Endodermal cell (in vitro differentiated cells): ENCODE measurements at regions not wholly inside any gene's neighbourhood (a gene's known extent, or its start where the extent isn't known, plus 50 kb on each side); places are given as distances from the start of the nearest gene placed in this dataset.
A peak's percentile ranks its signal among the peaks of the same experiment; 100 is the strongest.

ENCODE experiments used
- DNase-seq: peaks from one replicate; pipeline ENCODE4 v3.0.0-alpha.2; 2017
- H3K27ac ChIP-seq: 2 replicates; pipeline ENCODE4 v1.5.1; 2013; ENCODE audit warnings: mild to moderate bottlenecking, low read depth, low read length, moderate library complexity
- H3K27me3 ChIP-seq: 2 replicates; pipeline ENCODE4 v1.6.1; 2013; ENCODE audit warnings: mild to moderate bottlenecking, low read length, moderate library complexity; ENCODE audit not compliant: insufficient read depth, control insufficient read depth, poor library complexity, severe bottlenecking
- H3K36me3 ChIP-seq: 2 replicates; pipeline ENCODE4 v1.7.0; 2013; ENCODE audit warnings: mild to moderate bottlenecking, low read length, moderate library complexity; ENCODE audit not compliant: control insufficient read depth, insufficient read depth
- H3K4me1 ChIP-seq: one replicate; pipeline ENCODE4 v1.7.0; 2013; ENCODE audit warnings: low read length; ENCODE audit not compliant: control insufficient read depth, insufficient read depth
- H3K4me3 ChIP-seq: 2 replicates; pipeline ENCODE4 v1.5.1; 2013; ENCODE audit warnings: mild to moderate bottlenecking, low read length, moderate library complexity
- H3K9ac ChIP-seq: 2 replicates; pipeline ENCODE4 v1.6.1; 2013; ENCODE audit warnings: mild to moderate bottlenecking, low read length, moderate library complexity; ENCODE audit not compliant: poor library complexity, severe bottlenecking; ENCODE audit errors: extremely low read depth
- H3K9me3 ChIP-seq: 2 replicates; pipeline ENCODE4 v1.6.1; 2013; ENCODE audit warnings: mild to moderate bottlenecking, low read length, moderate library complexity; ENCODE audit not compliant: control insufficient read depth
- H3K27ac Mint-ChIP-seq: 2 replicates; pipeline ENCODE4 v1.8.0; 2020; ENCODE audit warnings: mixed read lengths
- H3K27me3 Mint-ChIP-seq: 2 replicates; pipeline ENCODE4 v1.8.0; 2021; ENCODE audit warnings: mild to moderate bottlenecking, mixed read lengths; ENCODE audit not compliant: insufficient read depth
- H3K36me3 Mint-ChIP-seq: 2 replicates; pipeline ENCODE4 v1.8.0; 2020; ENCODE audit warnings: low read depth, mixed read lengths
- H3K4me1 Mint-ChIP-seq: 2 replicates; pipeline ENCODE4 v1.8.0; 2020; ENCODE audit warnings: mixed read lengths
- H3K4me3 Mint-ChIP-seq: 2 replicates; pipeline ENCODE4 v1.8.0; 2020; ENCODE audit warnings: mild to moderate bottlenecking, moderate library complexity, mixed read lengths
- H3K9me3 Mint-ChIP-seq: 2 replicates; pipeline ENCODE4 v1.8.0; 2020; ENCODE audit warnings: mild to moderate bottlenecking, mixed read lengths
- CTCF ChIP-seq: fragments of 200-600 bp; sonication (generic); conservative IDR thresholded peaks from 2 replicates; pipeline ENCODE4 v1.5.0; 2021; ENCODE audit warnings: antibody characterized with exemption, mild to moderate bottlenecking
- WGBS, 2 experiments: methylation state at CpG; one replicate each; pipeline versions ENCODE4 v1.1.5 to v1.1.7; 2013; ENCODE audit warnings: missing lambda C conversion rate in 2 of 2, mixed read lengths in 1 of 2; ENCODE audit not compliant: insufficient coverage in 1 of 2, insufficient read length in 1 of 2; 5-methylcytosine and 5-hydroxymethylcytosine counted together

- Histone ChIP-seq H3K27me3 (no peaks in the 10 kb centered on the region), H3K4me3 (no peak overlapping the region), H3K36me3 (no peaks in the 10 kb centered on the region), H3K9me3 (no peaks in the 10 kb centered on the region), H3K9ac (no peak overlapping the region), H3K27ac (no peak overlapping the region), H3K4me1 (no peaks in the 10 kb centered on the region)
- Mint-ChIP-seq H3K4me1 (no peaks in the 10 kb centered on the region), H3K9me3 (no peaks in the 10 kb centered on the region), H3K36me3 (no peaks in the 10 kb centered on the region), H3K27me3 (peaks cover 3% of the 10 kb centered on the region), H3K4me3 (no peak overlapping the region), H3K27ac (no peak overlapping the region)
- peak; percentile 71 for TF ChIP-seq CTCF
- WGBS, 2 experiments, result 93% methylated on average over 3 of the region's 3 CpGs
- peak; percentile 65 for DNase-seq
Observed at GRCh38 chr10:113980408-113981087, 63.1 kb upstream of the ADRB1 start.

GRCh38 chr10:113982296-113982695, 61.4 kb upstream of the ADRB1 start:
- H3K4me3 Mint-ChIP-seq, result no peak overlapping the region
- H3K36me3 Mint-ChIP-seq, result no peaks in the 10 kb centered on the region
- no peaks in the 10 kb centered on the region for H3K9me3 Mint-ChIP-seq
- Histone ChIP-seq H3K4me3 (no peak overlapping the region), H3K4me1 (no peaks in the 10 kb centered on the region), H3K9me3 (no peaks in the 10 kb centered on the region), H3K27me3 (no peaks in the 10 kb centered on the region), H3K27ac (no peak overlapping the region), H3K9ac (no peak overlapping the region), H3K36me3 (no peaks in the 10 kb centered on the region)
- H3K27ac Mint-ChIP-seq, result no peak overlapping the region
- peaks cover 5% of the 10 kb centered on the region for H3K27me3 Mint-ChIP-seq
- H3K4me1 Mint-ChIP-seq, result no peaks in the 10 kb centered on the region
- DNase-seq, result no peak
- TF ChIP-seq CTCF, result no peak

- 89 to 90% methylated on average over 3 to 4 of the region's 4 CpGs for WGBS, 2 experiments
- H3K4me1 ChIP-seq, result no peaks in the 10 kb centered on the region
- no peaks in the 10 kb centered on the region for H3K36me3 ChIP-seq
- Mint-ChIP-seq H3K27ac (no peak overlapping the region), H3K36me3 (no peaks in the 10 kb centered on the region), H3K9me3 (no peaks in the 10 kb centered on the region), H3K27me3 (peaks cover 4% of the 10 kb centered on the region), H3K4me1 (no peaks in the 10 kb centered on the region), H3K4me3 (no peak overlapping the region)
- H3K27ac ChIP-seq, result no peak overlapping the region
- no peaks in the 10 kb centered on the region for H3K27me3 ChIP-seq
- no peak overlapping the region for H3K9ac ChIP-seq
- H3K9me3 ChIP-seq, result no peaks in the 10 kb centered on the region
- DNase-seq, result no peak
- H3K4me3 ChIP-seq, result no peak overlapping the region
- TF ChIP-seq CTCF, result no peak
Observed at GRCh38 chr10:113982769-113983168, 60.9 kb upstream of the ADRB1 start.
